ENCODE measurements at regions not wholly inside any gene's neighbourhood (a gene's known extent, or its start where the extent isn't known, plus 50 kb on each side); places are given as distances from the start of the nearest gene placed in this dataset.

- Histone ChIP-seq H3K27ac (ENCODE audit: low read depth in 1 of 2, low read length in 2 of 2) (no peak overlapping the region), H3K9me3 (ENCODE audit: control insufficient read depth in 4 of 4, low read length in 3 of 4) (no peaks in the 10 kb centered on the region), H3K36me3 (ENCODE audit: control insufficient read depth in 4 of 4, insufficient read depth in 3 of 4, low read depth in 1 of 4, low read length in 3 of 4) (no peaks in the 10 kb centered on the region), H3K4me3 (ENCODE audit: low read depth in 1 of 3, low read length in 3 of 3) (no peak overlapping the region), H3K4me1 (ENCODE audit: control insufficient read depth in 4 of 4, insufficient read depth in 4 of 4, low read length in 3 of 4) (no peaks in the 10 kb centered on the region), H3K9ac (ENCODE audit: low read depth in 1 of 2, low read length in 2 of 2) (no peak overlapping the region), H3K27me3 (ENCODE audit: control insufficient read depth in 4 of 4, insufficient read depth in 4 of 4, low read length in 3 of 4) (no peaks in the 10 kb centered on the region)
- WGBS = 66% methylated on average over 5 of the region's 5 CpGs
- DNase-seq (ENCODE audit: low spot score) = no peak
- TF ChIP-seq TAF1 (conservative IDR thresholded peaks at IDR 0.05) (no peak), RXRA (IDR thresholded peaks at IDR 0.05) (no peak), HNF4G (IDR thresholded peaks at IDR 0.05) (no peak), JUND (IDR thresholded peaks at IDR 0.05) (no peak), RAD21 (IDR thresholded peaks at IDR 0.05) (no peak), HNF4A (conservative IDR thresholded peaks at IDR 0.05) (no peak), GABPA (IDR thresholded peaks at IDR 0.05 in 1 of 2, conservative IDR thresholded peaks at IDR 0.05 in 1 of 2) (no peak), CTCF (IDR thresholded peaks at IDR 0.05; ENCODE audit: low read depth, low read length, missing input control) (no peak), FOXA1 (IDR thresholded peaks at IDR 0.05) (no peak), FOXA2 (IDR thresholded peaks at IDR 0.05) (no peak), ZBTB33 (IDR thresholded peaks at IDR 0.05) (no peak), REST (IDR thresholded peaks at IDR 0.05) (no peak), MAX (IDR thresholded peaks at IDR 0.05) (no peak), EGR1 (IDR thresholded peaks at IDR 0.05; ENCODE audit: low read depth in 2 of 2) (no peak), SP1 (IDR thresholded peaks at IDR 0.05) (no peak), NR2F2 (IDR thresholded peaks at IDR 0.05) (no peak), YY1 (IDR thresholded peaks at IDR 0.05) (no peak), ATF3 (IDR thresholded peaks at IDR 0.05) (no peak)
Measured at GRCh38 chrX:139170526-139171173, 359.9 kb upstream of the F9 start.
